ENCODE measurements at regions not wholly inside any gene's neighbourhood (a gene's known extent, or its start where the extent isn't known, plus 50 kb on each side); places are given as distances from the start of the nearest gene placed in this dataset.

DNA sequence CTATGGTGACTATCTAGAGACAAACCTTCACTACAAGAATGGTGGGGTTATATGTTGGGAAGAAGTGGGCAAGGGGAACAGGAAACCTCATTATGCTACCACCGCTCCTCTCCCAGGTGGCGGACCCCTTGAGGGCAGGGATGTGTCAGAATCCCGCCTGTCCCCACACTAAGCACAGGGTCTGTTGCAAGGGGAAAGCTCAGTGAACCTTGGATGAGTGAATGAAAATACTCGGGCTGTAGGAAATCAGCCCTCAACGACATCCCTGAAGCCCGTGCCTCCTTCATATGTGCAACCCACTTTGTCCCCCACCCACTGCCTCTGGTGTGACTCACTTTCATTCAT, 68.2 kb upstream of the AMPD3 start:
- Histone ChIP-seq H2BK12ac (ENCODE audit: low read depth, low read length) (no peak overlapping the region), H3K27me3 (replicated peaks in 1 of 4; ENCODE audit: control insufficient read depth in 3 of 4, extremely low read depth in 1 of 4, insufficient read depth in 3 of 4, low read length in 3 of 4) (no peaks in the 10 kb centered on the region), H2BK20ac (ENCODE audit: low read length) (no peak overlapping the region), H3K14ac (ENCODE audit: insufficient read length) (no peak overlapping the region), H3K18ac (ENCODE audit: extremely low read depth, low read length) (no peak overlapping the region), H4K8ac (ENCODE audit: extremely low read depth, insufficient read depth, low read length) (no peak overlapping the region), H3K4me2 (ENCODE audit: insufficient read depth in 1 of 2, low read depth in 2 of 2, low read length in 2 of 2) (no peak overlapping the region), H3K23me2 (ENCODE audit: low read depth, low read length) (no peaks in the 10 kb centered on the region), H2AFZ (ENCODE audit: low read length) (no peak overlapping the region), H3K4me3 (ENCODE audit: extremely low read depth in 1 of 4, insufficient read depth in 2 of 4, low read depth in 3 of 4, low read length in 4 of 4) (no peak overlapping the region), H3K27ac (ENCODE audit: low read depth, low read length) (no peak overlapping the region), H2BK120ac (replicated peaks; ENCODE audit: low read depth, low read length) (no peak overlapping the region), H2BK15ac (ENCODE audit: low read length) (no peak overlapping the region), H4K5ac (ENCODE audit: insufficient read length, low read depth, low read length) (no peak overlapping the region), H3K56ac (replicated peaks; ENCODE audit: insufficient read length, low read depth, low read length) (no peak overlapping the region), H3K79me2 (ENCODE audit: control insufficient read depth in 1 of 2, insufficient read depth in 2 of 2, low read length in 2 of 2) (no peaks in the 10 kb centered on the region), H4K20me1 (replicated peaks in 1 of 2; ENCODE audit: control insufficient read depth in 1 of 2, insufficient read depth in 2 of 2, low read length in 2 of 2) (no peaks in the 10 kb centered on the region), H3K36me3 (ENCODE audit: control insufficient read depth in 2 of 4, insufficient read depth in 4 of 4, low read length in 3 of 4) (no peaks in the 10 kb centered on the region), H3K4me1 (replicated peaks in 1 of 4; ENCODE audit: control insufficient read depth in 3 of 4, insufficient read depth in 4 of 4, low read length in 3 of 4) (peaks cover 0 to 4% (median 0%) of the 10 kb centered on the region in 4 experiments; a peak in 2 of 7 replicates), H3K79me1 (ENCODE audit: low read depth, low read length) (no peaks in the 10 kb centered on the region), H3K9me3 (ENCODE audit: insufficient read depth in 2 of 2, low read depth in 1 of 2, low read length in 1 of 2) (0 out of 4 replicates have a peak, but pooled peaks cover 0 to 3% of the 10 kb centered on the region in 2 experiments), H3K23ac (ENCODE audit: insufficient read length) (no peak overlapping the region), H2BK5ac (ENCODE audit: low read depth, low read length) (no peak overlapping the region), H2AK5ac (ENCODE audit: low read depth, low read length) (no peak overlapping the region), H3K4ac (replicated peaks; ENCODE audit: insufficient read length, low read depth, low read length) (no peak overlapping the region), H4K91ac (replicated peaks; ENCODE audit: insufficient read length, low read length) (no peak overlapping the region), H3K9ac (replicated peaks in 1 of 4; ENCODE audit: extremely low read depth in 1 of 4, low read depth in 3 of 4, low read length in 3 of 4) (no peak overlapping the region)
- ChIA-PET POLR2A (ENCODE audit: partially characterized antibody) (no interaction called here), CTCF (ENCODE audit: partially characterized antibody) (interaction anchor here (0.8 to 2.6 kb wide), 5 partner anchors 10 to 350 kb away, joined by 3 to 15 read pairs (median 4); no protein-coding TSS in a partner anchor)
- no peak for FAIRE-seq
- DNase-seq (ENCODE audit: low read depth in 1 of 2, low spot score in 2 of 2): no peak
- TF ChIP-seq, protein P1, sequence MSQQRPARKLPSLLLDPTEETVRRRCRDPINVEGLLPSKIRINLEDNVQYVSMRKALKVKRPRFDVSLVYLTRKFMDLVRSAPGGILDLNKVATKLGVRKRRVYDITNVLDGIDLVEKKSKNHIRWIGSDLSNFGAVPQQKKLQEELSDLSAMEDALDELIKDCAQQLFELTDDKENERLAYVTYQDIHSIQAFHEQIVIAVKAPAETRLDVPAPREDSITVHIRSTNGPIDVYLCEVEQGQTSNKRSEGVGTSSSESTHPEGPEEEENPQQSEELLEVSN (IDR thresholded peaks at IDR 0.05): no peak
- 87% methylated on average over 6 of the region's 6 CpGs; no CpG with 5 or more reads in 1 of the 2 experiments for WGBS, 2 experiments (ENCODE audit: extremely low coverage in 1 of 2, insufficient coverage in 1 of 2, insufficient read length in 1 of 2, insufficient replicate concordance in 2 of 2, low coverage in 1 of 2, low lambda C conversion rate in 2 of 2, missing lambda C conversion rate in 1 of 2)
